ENCODE measurements at regions not wholly inside any gene's neighbourhood (a gene's known extent, or its start where the extent isn't known, plus 50 kb on each side); places are given as distances from the start of the nearest gene placed in this dataset.

DNA sequence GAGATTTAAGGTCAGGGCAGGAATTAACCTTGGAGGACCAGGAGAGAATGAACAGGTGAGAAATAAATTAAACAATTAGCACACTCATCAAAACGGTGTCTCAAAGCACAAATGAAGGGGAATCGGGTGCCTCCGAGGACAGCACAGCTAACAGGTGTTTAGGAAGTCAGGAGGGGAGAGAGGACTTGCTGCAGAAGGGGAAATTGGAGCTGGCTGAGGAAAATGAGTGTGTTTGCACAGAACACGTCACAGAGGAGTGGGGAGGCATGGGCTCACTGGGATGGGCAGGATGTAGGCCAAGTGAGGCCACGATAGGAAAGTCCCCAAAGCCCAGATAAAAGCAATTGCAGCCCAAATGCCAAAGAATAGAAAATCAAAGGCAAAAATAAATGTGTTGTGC lies 121.7 kb downstream of the ZNF664 start:
- TF ChIP-seq EZH2 (IDR thresholded peaks at IDR 0.05; ENCODE audit: borderline replicate concordance, insufficient read depth, low read depth, low read length, poor library complexity, severe bottlenecking) (no peak), CTCF (IDR thresholded peaks at IDR 0.05) (no peak)
- Histone ChIP-seq H4K20me1 (ENCODE audit: control insufficient read depth, insufficient read depth, low read length, poor library complexity, severe bottlenecking) (no peaks in the 10 kb centered on the region), H3K9me3 (ENCODE audit: control extremely low read depth in 1 of 3, control insufficient read depth in 2 of 3, insufficient read depth in 1 of 3, low read length in 2 of 3) (peaks cover 0 to 4% (median 0%) of the 10 kb centered on the region in 3 donors), H2AFZ (ENCODE audit: insufficient read depth, low read depth, low read length, poor library complexity, severe bottlenecking) (no peak overlapping the region), H3K79me2 (ENCODE audit: control insufficient read depth, insufficient read depth, low read length) (no peaks in the 10 kb centered on the region), H3K4me2 (replicated peaks; ENCODE audit: low read depth, low read length, poor library complexity, severe bottlenecking) (no peak overlapping the region), H3K27ac (ENCODE audit: low read length in 2 of 2) (no peak overlapping the region), H3K9ac (ENCODE audit: low read length) (no peak overlapping the region), H3K36me3 (replicated peaks in 1 of 2; ENCODE audit: control extremely low read depth in 1 of 2, control insufficient read depth in 1 of 2, extremely low read depth in 1 of 2, insufficient read depth in 2 of 2, low read length in 1 of 2) (no peaks in the 10 kb centered on the region), H3K27me3 (replicated peaks in 1 of 4; ENCODE audit: control extremely low read depth in 1 of 4, control insufficient read depth in 3 of 4, insufficient read depth in 4 of 4, low read length in 3 of 4) (no peaks in the 10 kb centered on the region), H3K4me1 (ENCODE audit: control insufficient read depth in 2 of 2, insufficient read depth in 2 of 2, low read length in 2 of 2) (no peaks in the 10 kb centered on the region), H3K4me3 (ENCODE audit: control extremely low read depth in 1 of 5, extremely low read depth in 1 of 5, insufficient read depth in 1 of 5, low read depth in 2 of 5, low read length in 4 of 5) (no peak overlapping the region)
- ATAC-seq (ENCODE audit: low read depth) (no peak), DNase-seq (no peak)
- Mint-ChIP-seq H3K9me3 (ENCODE audit: insufficient read depth) (no peaks in the 10 kb centered on the region), H3K4me3 (no peak overlapping the region), H3K4me1 (no peaks in the 10 kb centered on the region), H3K27me3 (peaks cover 11% of the 10 kb centered on the region), H3K27ac (no peak overlapping the region)
- intact Hi-C loops (cut with micrococcal nuclease): no loop called here
- CTCF ChIA-PET: no interaction called here
- WGBS (ENCODE audit: insufficient coverage): 26% methylated on average over 4 of the region's 5 CpGs
- POLR2A ChIA-PET: no interaction called here

DNA sequence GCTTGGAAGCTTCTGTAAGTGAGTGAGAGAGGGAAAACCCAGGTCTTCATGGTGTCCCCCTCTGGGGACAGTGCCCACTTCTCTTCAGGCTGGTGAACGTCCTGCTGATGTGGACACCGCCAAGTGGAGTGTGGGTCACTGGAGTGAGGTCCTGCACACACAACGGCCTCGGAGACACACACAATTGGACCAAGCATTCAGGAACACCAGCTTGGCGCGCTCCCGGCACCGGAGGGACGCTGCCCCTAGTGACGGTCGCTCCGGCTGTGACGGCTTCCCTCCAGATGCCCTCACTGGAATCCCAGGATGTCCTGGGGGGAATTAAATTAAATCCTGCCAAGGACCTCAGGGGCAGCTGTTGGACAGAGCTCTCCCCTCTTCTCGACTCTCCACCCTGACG lies 123.1 kb downstream of the ZNF664 start:
- Histone ChIP-seq H3K4me2 (replicated peaks; ENCODE audit: low read depth, low read length, poor library complexity, severe bottlenecking) (no peak overlapping the region), H3K9me3 (ENCODE audit: control extremely low read depth in 1 of 3, control insufficient read depth in 2 of 3, insufficient read depth in 1 of 3, low read length in 2 of 3) (peaks cover 0 to 6% (median 0%) of the 10 kb centered on the region in 3 donors), H3K79me2 (ENCODE audit: control insufficient read depth, insufficient read depth, low read length) (no peaks in the 10 kb centered on the region), H3K4me1 (ENCODE audit: control insufficient read depth in 2 of 2, insufficient read depth in 2 of 2, low read length in 2 of 2) (no peaks in the 10 kb centered on the region), H3K4me3 (ENCODE audit: control extremely low read depth in 1 of 5, extremely low read depth in 1 of 5, insufficient read depth in 1 of 5, low read depth in 2 of 5, low read length in 4 of 5) (no peak overlapping the region), H4K20me1 (ENCODE audit: control insufficient read depth, insufficient read depth, low read length, poor library complexity, severe bottlenecking) (no peaks in the 10 kb centered on the region), H3K9ac (ENCODE audit: low read length) (no peak overlapping the region), H3K27me3 (replicated peaks in 1 of 4; ENCODE audit: control extremely low read depth in 1 of 4, control insufficient read depth in 3 of 4, insufficient read depth in 4 of 4, low read length in 3 of 4) (no peaks in the 10 kb centered on the region), H2AFZ (ENCODE audit: insufficient read depth, low read depth, low read length, poor library complexity, severe bottlenecking) (no peak overlapping the region), H3K27ac (ENCODE audit: low read length in 2 of 2) (no peak overlapping the region), H3K36me3 (replicated peaks in 1 of 2; ENCODE audit: control extremely low read depth in 1 of 2, control insufficient read depth in 1 of 2, extremely low read depth in 1 of 2, insufficient read depth in 2 of 2, low read length in 1 of 2) (no peaks in the 10 kb centered on the region)
- intact Hi-C loops (cut with micrococcal nuclease): no loop called here
- Mint-ChIP-seq H3K9me3 (ENCODE audit: insufficient read depth) (no peaks in the 10 kb centered on the region), H3K27ac (no peak overlapping the region), H3K27me3 (peaks cover 13% of the 10 kb centered on the region), H3K4me1 (no peaks in the 10 kb centered on the region), H3K4me3 (no peak overlapping the region)
- TF ChIP-seq CTCF (IDR thresholded peaks at IDR 0.05): no peak
- TF ChIP-seq EZH2 (IDR thresholded peaks at IDR 0.05; ENCODE audit: borderline replicate concordance, insufficient read depth, low read depth, low read length, poor library complexity, severe bottlenecking): no peak
- DNase-seq: no peak
- ChIA-PET CTCF (no interaction called here), POLR2A (no interaction called here)
- no peak for ATAC-seq (ENCODE audit: low read depth)
- WGBS (ENCODE audit: insufficient coverage): 92% methylated on average over 11 of the region's 15 CpGs

Measured in B cell (primary cell).